GM10248 (cell line): ENCODE measurements at regions not wholly inside any gene's neighbourhood (a gene's known extent, or its start where the extent isn't known, plus 50 kb on each side); places are given as distances from the start of the nearest gene placed in this dataset.

Experiments
- CTCF ChIA-PET: fragments of 300-600 bp; sonication (Branson Sonifier 250); formaldehyde crosslinking; extraction: SDS; loops from one replicate; lab custom pipeline; 2021; ENCODE audit warnings: antibody characterized with exemption; lab: Yijun Ruan, JAX
- POLR2A ChIA-PET: fragments of 350-650 bp; sonication (Branson Sonifier 250); formaldehyde crosslinking; extraction: SDS; loops from one replicate; lab custom pipeline; 2020; ENCODE audit warnings: antibody characterized with exemption; lab: Yijun Ruan, JAX
- DNase-seq: peaks from one replicate; pipeline ENCODE4 v3.0.0; 2012; ENCODE audit errors: extremely low spot score
- TF ChIP-seq, protein P1 (sequence below): IDR thresholded peaks from 2 replicates; pipeline ENCODE4 v1.5.1; 2012; ENCODE audit warnings: mild to moderate bottlenecking, low read depth; ENCODE audit errors: extremely low read depth, missing control alignments, control extremely low read depth

DNA sequence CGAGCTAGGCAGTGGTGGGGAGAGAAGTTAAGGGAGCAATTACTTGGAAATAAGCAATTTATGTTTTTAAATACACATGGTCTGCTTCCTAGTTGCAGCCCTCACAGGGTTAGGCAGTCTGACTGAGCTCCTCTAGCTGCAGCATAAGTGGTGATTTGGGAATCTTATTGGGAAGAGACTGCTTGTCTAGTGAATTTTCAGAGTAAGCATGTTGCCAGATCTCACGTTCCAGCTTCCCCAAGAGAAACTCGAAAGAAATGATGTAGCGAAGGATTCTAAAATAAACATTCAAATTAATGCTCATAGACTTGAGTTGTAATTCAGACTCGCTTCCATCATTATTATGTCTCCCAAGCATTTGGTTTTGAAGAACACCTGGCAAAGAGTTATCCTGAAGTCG, 440.2 kb downstream of the ATP23 start:
- POLR2A ChIA-PET: no interaction called here

DNA sequence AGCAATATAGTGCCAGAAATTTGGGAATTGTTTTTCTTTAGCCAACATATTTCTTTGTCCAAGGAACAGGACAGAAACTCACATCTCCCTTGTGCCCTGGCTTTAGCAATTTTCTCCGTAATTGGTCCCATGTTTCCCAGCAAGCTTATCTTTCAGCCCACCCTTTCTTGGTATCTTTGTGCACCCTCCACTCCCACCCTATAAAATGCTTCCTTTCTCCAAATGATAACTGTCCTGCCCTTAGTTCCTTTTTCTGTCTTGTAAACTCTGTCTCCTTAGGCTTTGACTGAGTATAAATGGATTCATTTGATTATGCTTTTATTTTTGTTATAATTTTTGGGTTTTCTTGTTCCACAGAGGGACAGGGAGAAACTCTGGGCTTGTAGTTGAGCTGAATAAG, 442.8 kb downstream of the ATP23 start:
- CTCF ChIA-PET: interaction anchor here (0.9 to 1.4 kb wide), 2 partner anchors 14 to 16 kb away, joined by 3 read pairs; no protein-coding TSS in a partner anchor
- POLR2A ChIA-PET: no interaction called here
- no peak for DNase-seq
- TF ChIP-seq, protein P1, sequence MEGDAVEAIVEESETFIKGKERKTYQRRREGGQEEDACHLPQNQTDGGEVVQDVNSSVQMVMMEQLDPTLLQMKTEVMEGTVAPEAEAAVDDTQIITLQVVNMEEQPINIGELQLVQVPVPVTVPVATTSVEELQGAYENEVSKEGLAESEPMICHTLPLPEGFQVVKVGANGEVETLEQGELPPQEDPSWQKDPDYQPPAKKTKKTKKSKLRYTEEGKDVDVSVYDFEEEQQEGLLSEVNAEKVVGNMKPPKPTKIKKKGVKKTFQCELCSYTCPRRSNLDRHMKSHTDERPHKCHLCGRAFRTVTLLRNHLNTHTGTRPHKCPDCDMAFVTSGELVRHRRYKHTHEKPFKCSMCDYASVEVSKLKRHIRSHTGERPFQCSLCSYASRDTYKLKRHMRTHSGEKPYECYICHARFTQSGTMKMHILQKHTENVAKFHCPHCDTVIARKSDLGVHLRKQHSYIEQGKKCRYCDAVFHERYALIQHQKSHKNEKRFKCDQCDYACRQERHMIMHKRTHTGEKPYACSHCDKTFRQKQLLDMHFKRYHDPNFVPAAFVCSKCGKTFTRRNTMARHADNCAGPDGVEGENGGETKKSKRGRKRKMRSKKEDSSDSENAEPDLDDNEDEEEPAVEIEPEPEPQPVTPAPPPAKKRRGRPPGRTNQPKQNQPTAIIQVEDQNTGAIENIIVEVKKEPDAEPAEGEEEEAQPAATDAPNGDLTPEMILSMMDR: no peak

More for the DNA sequence above, 440.2 kb downstream of the ATP23 start:
- TF ChIP-seq, protein P1: no peak
- CTCF ChIA-PET: interaction anchor here (1.0 to 1.1 kb wide), 3 partner anchors 10 to 17 kb away, joined by 3 to 4 read pairs (median 3); no protein-coding TSS in a partner anchor
- DNase-seq: no peak

DNA sequence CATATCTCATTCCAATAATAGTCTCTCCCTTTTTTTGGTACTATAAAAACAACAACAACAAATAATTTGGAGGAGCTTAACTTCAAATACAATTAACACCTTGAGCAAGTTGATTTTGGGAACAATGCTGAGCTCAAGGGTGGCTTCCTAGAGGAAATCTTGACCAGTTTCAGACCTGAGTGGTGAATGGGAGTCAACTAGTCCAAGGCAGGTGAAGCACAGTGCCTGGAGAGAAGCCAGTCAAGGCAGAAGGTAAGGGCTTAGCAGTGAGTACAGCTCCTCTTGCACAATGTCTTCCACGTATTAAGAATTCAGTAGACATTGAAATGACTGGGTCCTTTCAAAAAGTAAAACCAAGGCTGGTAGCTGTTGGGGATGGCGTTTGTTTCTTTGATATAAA, 444.8 kb downstream of the ATP23 start:
- DNase-seq: no peak
- ChIA-PET CTCF (interaction anchor here (1.4 kb wide), 1 partner anchor 19 kb away, joined by 3 read pairs; no protein-coding TSS in a partner anchor), POLR2A (no interaction called here)
- TF ChIP-seq, protein P1: no peak

DNA sequence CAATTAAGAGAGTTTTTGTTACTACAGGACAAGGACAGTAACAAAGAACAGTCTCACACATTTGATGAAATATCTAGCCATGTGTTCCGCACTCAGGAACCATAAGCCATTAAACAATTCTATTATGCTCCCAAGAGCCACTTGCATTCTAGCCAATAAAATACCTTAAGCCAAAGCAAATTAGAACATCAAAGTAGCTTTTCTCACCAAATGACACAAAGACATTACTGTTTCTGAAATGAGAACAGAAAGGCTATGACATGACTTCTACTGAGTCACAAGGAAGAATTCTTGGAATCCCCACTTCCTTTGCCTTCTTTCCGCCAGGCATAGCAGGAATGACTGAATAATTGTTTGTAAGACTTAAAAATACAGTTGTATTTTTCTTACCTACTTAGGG, 445.8 kb downstream of the ATP23 start:
- CTCF ChIA-PET: no interaction called here
- DNase-seq: no peak
- POLR2A ChIA-PET: no interaction called here
- TF ChIP-seq, protein P1: no peak

DNA sequence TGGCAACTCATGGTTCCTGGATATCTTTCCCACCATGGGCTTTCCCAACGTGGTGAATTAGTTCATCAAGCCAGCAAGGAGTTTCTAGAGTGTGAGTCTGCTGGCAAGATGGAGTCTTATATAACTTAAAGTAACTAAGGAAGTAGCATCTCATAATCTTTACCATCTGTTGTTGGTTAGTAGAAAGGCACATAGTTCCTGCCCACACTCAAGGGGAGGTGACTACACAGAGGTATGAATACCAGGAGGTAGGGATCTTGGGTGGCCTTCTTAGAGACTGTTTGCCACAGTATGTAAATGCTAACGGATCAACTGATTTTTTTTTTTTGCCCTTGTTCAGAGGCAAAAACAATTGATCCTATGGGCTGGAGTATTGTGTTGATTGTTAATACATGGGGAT, 446.9 kb downstream of the ATP23 start:
- DNase-seq: no peak
- POLR2A ChIA-PET: no interaction called here
- TF ChIP-seq, protein P1: no peak
- CTCF ChIA-PET: interaction anchor here (1.0 to 1.1 kb wide), 2 partner anchors 10 to 28 kb away, joined by 3 read pairs; no protein-coding TSS in a partner anchor

DNA sequence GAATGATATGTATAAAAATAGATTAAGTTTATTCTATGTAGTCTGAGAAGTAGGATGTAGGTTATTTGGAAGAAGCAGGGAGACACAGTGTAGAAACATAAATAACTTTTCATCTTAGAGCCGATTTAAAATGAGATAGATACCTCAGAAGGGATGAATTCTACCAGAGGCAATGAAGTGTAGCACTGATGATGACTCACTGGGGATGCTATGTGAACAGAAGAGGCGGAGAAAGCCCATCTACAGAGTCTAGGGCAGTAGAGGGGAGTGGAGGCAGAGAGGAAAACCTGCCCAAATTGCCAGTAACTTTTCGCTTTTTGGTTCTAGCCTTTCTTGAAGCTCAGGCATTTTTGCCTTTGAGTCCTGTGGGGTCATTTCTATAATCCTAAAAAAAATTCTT, 451.8 kb downstream of the ATP23 start:
- ChIA-PET CTCF (interaction anchor here (1.3 kb wide), 1 partner anchor 10 kb away, joined by 3 read pairs; no protein-coding TSS in a partner anchor), POLR2A (no interaction called here)
- TF ChIP-seq, protein P1: no peak
- DNase-seq: no peak
